HG03066 (cell line): ENCODE measurements at regions not wholly inside any gene's neighbourhood (a gene's known extent, or its start where the extent isn't known, plus 50 kb on each side); places are given as distances from the start of the nearest gene placed in this dataset.

Source experiments
- ATAC-seq: cut with Tn5 transposase; IDR thresholded peaks from one replicate; pipeline ENCODE4 v1.9.1; 2021; ENCODE audit warnings: low read depth; ENCODE audit not compliant: unreplicated experiment

- ATAC-seq, result no peak
These were observed 312.6 kb downstream of the C11orf87 start for GRCh38 chr11:109734566-109734965.

GRCh38 chr11:109735128-109735527, 313.1 kb downstream of the C11orf87 start:
- no peak for ATAC-seq

- no peak for ATAC-seq
These were observed 317.4 kb downstream of the C11orf87 start for GRCh38 chr11:109739379-109739778.

- no peak for ATAC-seq
These were observed 324.1 kb downstream of the C11orf87 start for GRCh38 chr11:109745996-109746625.

- ATAC-seq, result peak; percentile 75
These were observed 325.8 kb downstream of the C11orf87 start for GRCh38 chr11:109747839-109748238.

- no peak for ATAC-seq
These were observed 327.5 kb downstream of the C11orf87 start for GRCh38 chr11:109749476-109749875.

- ATAC-seq, result no peak
These were observed 329.0 kb downstream of the C11orf87 start for GRCh38 chr11:109750964-109751363.

- ATAC-seq, result no peak
These were observed 330.3 kb downstream of the C11orf87 start for GRCh38 chr11:109752212-109752825.

GRCh38 chr11:109756521-109756920, 334.5 kb downstream of the C11orf87 start:
- ATAC-seq, result no peak

GRCh38 chr11:109756951-109757350, 335.0 kb downstream of the C11orf87 start:
- ATAC-seq, result no peak

GRCh38 chr11:109762546-109762945, 330.6 kb upstream of the ZC3H12C start:
- no peak for ATAC-seq

GRCh38 chr11:109765709-109766311, 327.4 kb upstream of the ZC3H12C start:
- no peak for ATAC-seq

- ATAC-seq, result no peak
These were observed 323.3 kb upstream of the ZC3H12C start for GRCh38 chr11:109769858-109770257.

- no peak for ATAC-seq
These were observed 322.9 kb upstream of the ZC3H12C start for GRCh38 chr11:109770323-109770722.

GRCh38 chr11:109772892-109773291, 320.3 kb upstream of the ZC3H12C start:
- ATAC-seq, result no peak

- ATAC-seq, result no peak
These were observed 317.5 kb upstream of the ZC3H12C start for GRCh38 chr11:109775686-109776085.

- ATAC-seq, result no peak
These were observed 310.2 kb upstream of the ZC3H12C start for GRCh38 chr11:109783014-109783413.

GRCh38 chr11:109783840-109784239, 309.4 kb upstream of the ZC3H12C start:
- ATAC-seq, result peak; percentile 71

- ATAC-seq, result no peak
These were observed 308.7 kb upstream of the ZC3H12C start for GRCh38 chr11:109784536-109784935.

- ATAC-seq, result no peak
These were observed 308.0 kb upstream of the ZC3H12C start for GRCh38 chr11:109785198-109785597.

GRCh38 chr11:109785714-109786113, 307.5 kb upstream of the ZC3H12C start:
- no peak for ATAC-seq

GRCh38 chr11:109788948-109789490, 304.2 kb upstream of the ZC3H12C start:
- ATAC-seq, result no peak
